GM12892 (cell line): ENCODE measurements at regions not wholly inside any gene's neighbourhood (a gene's known extent, or its start where the extent isn't known, plus 50 kb on each side); places are given as distances from the start of the nearest gene placed in this dataset.

Experiments used
- POLR2A ChIP-seq: IDR thresholded peaks from 2 replicates; pipeline ENCODE4 v1.6.1; 2011; ENCODE audit warnings: low read depth, low read length, control low read depth
- TAF1 ChIP-seq: IDR thresholded peaks from 2 replicates; pipeline ENCODE4 v1.6.1; 2011; ENCODE audit warnings: low read depth, mild to moderate bottlenecking, control low read depth, low read length, borderline replicate concordance

- TF ChIP-seq TAF1, result no peak
- TF ChIP-seq POLR2A, result no peak
Measured at GRCh38 chr10:78771808-78772455, 296.8 kb upstream of the ZMIZ1 start.
